ENCODE measurements at regions not wholly inside any gene's neighbourhood (a gene's known extent, or its start where the extent isn't known, plus 50 kb on each side); places are given as distances from the start of the nearest gene placed in this dataset.
"Not testable (repeated sequence)": the region's sequence is repeated elsewhere in the genome, so short reads cannot be mapped to it uniquely, and the experiment has no call there.

DNA sequence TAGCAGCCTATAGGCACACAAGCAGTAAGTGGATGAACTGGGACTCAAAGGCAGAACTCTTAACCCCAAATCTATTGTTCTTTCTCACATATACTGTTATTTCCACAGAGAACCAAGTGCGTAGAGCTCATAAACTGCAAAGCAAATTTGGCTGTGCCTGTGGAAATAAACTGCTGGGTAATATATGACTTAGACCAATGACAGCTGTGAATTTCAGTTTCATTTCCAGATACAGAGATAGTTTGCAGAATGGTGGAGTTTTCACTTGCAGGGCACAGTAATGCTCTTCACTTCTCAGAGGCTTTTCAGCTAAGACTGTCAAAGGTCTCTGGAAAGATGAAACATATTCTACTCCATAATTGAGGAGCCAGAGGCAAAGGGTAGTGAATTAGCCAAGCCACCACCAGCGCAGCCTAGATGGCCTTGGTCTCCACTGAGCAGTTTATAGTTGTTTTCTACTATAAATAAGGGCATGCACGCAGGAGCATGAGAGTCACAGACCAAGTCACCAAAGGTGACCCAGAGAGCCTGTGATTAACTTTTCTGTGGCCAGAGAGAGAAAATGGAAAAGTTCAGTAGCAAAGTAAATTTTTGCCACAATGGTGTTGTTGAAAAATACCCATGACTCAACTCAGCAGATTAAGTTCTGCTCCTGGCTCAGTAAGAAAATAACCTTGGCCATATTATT is 180.7 kb upstream of the GRM7 start:
- no peak for DNase-seq
- in situ Hi-C loops (cut with MboI; ENCODE audit: low pct_unique_long_range_greater_than_20kb, low sequenced_read_pairs), result no loop called here

DNA sequence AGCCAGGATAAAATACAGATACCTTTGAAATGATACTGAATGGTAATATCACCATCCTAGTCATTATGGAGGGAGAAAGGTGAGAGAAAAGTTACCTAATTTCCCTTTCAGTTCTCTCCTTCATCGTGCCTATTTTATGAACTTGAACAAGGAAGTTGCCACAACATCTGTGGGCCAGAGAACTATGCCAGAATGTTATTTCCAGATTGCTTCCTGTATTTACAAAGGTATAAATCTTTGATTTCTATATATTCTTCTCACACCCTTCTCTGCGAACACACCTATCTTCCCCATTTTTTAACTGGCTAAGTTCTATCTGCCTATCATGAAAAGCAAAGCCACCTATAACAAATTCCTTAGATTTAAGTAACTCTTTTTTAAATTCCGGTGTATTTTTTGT is 163.6 kb upstream of the GRM7 start:
- in situ Hi-C loops (cut with MboI; ENCODE audit: low pct_unique_long_range_greater_than_20kb, low sequenced_read_pairs), result no loop called here

DNA sequence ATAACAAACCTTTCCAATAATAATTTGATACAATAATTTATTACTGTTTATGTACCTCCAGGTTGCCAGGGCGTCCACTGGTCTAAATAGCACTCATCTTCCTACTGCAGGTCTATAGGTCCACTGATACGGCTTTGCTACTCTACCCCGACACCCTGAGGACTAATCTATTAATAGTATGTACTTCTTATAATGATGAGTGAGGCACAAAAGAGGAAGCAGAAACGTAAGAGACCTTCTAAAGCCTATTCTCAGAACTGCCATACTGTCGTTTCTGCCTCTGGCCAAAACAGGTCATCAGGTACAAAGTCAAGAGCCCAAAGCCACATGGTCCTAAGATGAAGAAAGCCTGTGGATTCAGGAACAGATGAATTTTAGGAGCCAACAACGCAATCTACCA is 163.2 kb upstream of the GRM7 start:
- in situ Hi-C loops (cut with MboI; ENCODE audit: low pct_unique_long_range_greater_than_20kb, low sequenced_read_pairs), result no loop called here
- no peak for DNase-seq

More for the DNA sequence above, 163.6 kb upstream of the GRM7 start:
- no peak for DNase-seq

DNA sequence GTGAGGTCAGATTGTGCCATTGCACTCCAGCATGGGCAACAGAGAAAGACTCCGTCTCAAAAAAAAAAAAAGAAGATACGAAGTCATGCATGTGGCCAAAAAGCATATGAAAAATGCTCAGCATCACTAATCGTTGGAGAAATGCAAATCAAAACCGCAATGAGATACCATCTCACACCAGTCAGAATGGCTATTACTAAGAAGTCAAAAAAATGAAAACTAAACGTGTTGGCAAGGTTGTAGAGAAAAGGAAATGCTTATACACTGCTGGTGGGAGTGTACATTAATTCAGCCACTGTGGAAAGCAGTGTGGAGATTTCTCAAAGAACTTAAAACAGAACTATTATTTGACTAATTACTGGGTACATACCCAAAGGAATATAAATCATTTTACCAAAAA is 156.1 kb upstream of the GRM7 start:
- in situ Hi-C loops (cut with MboI; ENCODE audit: low pct_unique_long_range_greater_than_20kb, low sequenced_read_pairs); DNase-seq: not testable (repeated sequence)

DNA sequence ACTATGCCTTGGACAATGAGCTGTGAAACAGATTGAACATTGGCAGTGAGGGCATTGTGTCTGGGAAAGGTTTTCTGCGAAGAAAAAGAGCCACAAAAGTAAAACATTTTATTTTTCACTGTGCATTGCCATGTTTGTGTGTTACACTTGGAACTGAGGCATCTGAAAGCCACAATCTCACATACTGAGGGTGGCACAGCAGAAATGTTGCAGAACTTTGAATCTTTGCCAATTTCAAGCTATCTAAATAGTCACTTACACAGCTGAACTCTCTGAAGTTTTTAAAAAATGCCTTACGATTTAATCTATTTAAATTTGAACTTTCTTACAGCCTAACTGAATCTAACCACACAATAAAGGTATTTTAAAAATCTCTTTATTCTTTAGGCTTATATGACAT is 154.1 kb upstream of the GRM7 start:
- in situ Hi-C loops (cut with MboI; ENCODE audit: low pct_unique_long_range_greater_than_20kb, low sequenced_read_pairs), result no loop called here
- no peak for DNase-seq

DNA sequence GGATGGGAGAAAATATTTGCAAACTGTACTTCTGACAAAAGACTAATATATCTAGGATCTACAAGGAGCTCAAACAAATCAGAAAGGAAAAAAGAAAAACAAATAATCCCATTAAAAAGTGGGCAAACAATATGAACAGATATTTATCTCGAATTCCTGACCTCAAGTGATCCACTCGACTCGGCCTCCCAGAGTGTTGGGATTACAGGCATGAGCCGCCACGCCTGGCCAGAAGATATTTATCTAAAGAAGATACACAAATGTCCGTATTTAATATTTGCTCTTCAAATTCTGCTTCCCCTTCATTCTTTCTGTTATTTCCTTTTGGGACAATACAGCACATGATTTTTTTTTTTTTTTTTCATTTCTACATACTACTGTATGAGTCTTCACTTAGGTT is 151.7 kb upstream of the GRM7 start:
- in situ Hi-C loops (cut with MboI; ENCODE audit: low pct_unique_long_range_greater_than_20kb, low sequenced_read_pairs), result no loop called here
- no peak for DNase-seq

DNA sequence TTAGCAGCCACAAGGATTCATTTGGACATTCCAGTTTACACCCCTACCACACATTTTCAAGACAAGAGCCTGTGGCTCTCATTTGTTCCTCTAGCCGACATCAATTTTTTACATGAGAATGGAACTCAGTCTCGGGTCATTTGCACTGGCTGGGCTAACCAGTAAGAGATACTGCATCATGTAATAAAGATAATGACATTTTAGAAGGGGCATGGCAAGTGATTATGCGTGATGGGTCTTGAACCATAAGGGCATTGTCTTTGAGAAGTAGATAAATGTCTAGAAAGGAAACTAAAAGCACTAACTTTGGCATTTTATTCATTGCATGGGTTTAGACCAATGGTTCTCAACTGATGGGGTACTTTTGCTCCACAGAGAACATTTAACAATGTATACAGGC is 146.0 kb upstream of the GRM7 start:
- in situ Hi-C loops (cut with MboI; ENCODE audit: low pct_unique_long_range_greater_than_20kb, low sequenced_read_pairs), result no loop called here
- no peak for DNase-seq

DNA sequence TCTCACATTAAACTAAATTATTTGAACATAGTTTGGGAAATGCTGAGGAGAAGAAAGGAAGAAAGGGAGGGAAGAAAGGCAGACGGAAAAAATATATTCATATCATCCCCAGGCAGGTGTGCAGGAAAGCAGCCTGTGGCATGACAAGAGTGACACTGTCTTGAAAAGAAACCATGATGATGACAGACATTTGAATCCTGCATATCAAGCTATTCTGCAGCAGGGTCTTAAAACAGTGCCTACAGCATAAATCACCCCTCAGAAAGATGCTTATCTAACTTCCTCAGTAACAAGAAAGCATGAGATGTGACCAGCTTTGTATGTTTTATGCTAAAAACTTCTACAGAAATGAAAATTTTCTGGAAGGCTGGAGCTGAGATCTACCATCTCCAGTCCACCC is 144.5 kb upstream of the GRM7 start:
- DNase-seq, result no peak
- in situ Hi-C loops (cut with MboI; ENCODE audit: low pct_unique_long_range_greater_than_20kb, low sequenced_read_pairs), result no loop called here

DNA sequence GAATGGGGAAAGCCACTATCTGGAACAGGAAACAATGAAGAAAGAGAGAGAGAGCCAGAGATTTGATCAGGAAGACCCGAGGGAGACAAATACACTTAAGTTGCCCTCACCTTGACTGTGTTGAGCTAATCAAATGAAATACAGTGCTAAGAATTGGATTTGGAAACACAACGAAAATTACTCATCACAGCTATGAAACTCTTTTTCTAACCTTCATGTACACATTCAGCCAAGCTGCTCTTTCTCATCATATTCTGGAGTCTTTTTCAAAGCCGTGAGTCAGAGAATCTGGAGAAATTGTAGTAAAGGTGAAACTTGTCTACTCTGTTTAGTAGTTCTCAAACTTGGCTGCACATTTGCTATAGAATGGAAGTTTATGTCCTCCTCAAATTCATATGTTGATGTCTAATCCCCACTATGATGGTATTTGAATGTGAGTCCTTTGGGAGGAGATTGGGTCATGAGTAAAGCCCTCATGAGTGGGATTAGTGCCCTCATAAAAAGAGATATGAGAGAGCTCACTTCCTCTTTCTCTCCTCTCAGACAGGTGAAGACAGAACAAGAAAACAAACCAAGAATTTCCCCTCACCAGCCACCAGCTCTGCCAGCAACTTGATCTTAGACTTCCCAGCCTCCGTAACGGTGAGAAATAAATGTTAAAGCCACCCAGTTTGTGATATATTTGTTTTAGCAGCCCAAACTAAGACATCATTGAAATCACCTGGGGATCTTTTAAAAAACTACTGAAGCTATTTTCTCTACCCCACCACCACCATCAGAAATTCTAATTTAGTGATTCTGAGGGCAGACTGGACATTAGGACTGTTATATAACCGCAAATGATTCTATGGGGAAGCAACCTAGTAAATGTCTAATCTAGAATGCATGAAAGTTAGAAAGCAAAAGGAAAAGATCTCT is 143.6 kb upstream of the GRM7 start:
- no peak for DNase-seq

DNA sequence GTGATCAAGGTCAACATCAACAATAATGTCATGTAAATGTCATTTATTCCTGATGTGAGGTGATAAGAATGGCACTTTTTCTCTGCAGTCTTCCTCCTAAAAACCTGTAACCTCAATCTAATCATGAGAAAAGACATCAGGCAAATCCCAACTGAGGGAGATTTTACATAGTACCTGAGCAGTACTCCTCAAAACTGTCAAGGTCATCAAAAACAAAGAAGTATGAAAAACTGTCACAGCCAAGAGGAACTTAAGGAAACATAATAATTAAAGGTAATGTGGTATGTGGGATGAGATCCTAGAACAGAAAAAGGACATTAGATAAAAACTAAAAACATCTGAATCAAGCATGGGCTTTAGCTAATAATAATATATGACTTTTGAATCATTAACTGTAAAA is 140.9 kb upstream of the GRM7 start:
- DNase-seq, result no peak
- in situ Hi-C loops (cut with MboI; ENCODE audit: low pct_unique_long_range_greater_than_20kb, low sequenced_read_pairs), result no loop called here

More for the DNA sequence above, 143.6 kb upstream of the GRM7 start:
- in situ Hi-C loops (cut with MboI; ENCODE audit: low pct_unique_long_range_greater_than_20kb, low sequenced_read_pairs), result no loop called here

DNA sequence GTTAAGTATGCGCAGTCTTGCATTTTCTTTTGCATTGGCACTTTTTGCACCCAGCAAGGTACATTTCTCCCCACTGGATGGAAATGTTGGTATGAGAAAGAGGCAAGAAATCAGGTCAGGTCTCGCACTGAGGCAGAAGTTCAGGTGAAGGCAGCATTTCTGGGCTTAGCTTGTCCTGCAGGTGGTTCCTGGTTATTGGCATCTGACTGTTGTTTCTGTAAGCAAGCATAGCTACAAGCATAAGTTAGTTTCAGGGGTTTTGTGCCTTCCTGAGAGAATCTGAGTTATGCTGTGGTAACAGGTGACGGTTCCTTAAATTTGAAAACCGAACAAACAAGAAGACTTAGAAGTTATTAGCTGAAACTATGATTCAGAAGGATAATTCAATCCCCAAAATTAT is 139.4 kb upstream of the GRM7 start:
- DNase-seq, result no peak
- in situ Hi-C loops (cut with MboI; ENCODE audit: low pct_unique_long_range_greater_than_20kb, low sequenced_read_pairs), result no loop called here

DNA sequence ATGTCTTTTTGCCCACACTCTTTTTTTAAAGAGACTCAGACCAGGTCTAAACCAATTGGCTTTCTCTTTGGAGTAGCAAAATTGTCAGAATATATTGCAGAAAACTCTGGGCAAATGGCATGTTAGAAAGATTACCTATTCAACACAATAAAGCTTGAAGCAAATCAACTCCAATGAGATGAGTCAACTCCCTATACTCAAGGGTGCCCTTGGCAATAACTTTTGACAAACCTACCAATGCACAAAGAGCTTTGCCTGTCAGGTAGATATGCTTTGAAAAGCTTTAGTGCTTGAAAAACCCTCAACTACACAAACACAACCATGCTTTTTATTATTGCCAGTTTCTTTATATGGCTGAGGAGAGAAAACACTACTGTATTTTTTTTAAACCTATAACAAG is 137.7 kb upstream of the GRM7 start:
- in situ Hi-C loops (cut with MboI; ENCODE audit: low pct_unique_long_range_greater_than_20kb, low sequenced_read_pairs), result no loop called here

DNA sequence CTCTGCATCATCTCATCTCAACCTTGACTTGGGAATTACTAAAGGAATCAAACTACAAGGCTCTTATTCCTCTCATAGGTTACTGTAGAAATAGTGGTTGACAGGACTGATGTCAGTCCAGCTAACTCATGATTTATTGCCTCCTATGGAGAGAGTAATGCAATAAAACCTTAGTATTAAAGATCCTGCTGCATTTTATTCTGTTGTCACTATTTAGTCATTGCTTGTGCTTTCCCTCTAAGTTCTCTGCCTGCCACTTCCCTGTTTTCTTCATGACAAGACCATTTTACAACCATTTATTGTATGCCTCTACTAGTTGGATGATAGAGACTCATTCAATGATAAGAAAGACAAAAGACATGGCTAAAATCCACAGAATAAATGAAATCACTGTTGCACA is 134.1 kb upstream of the GRM7 start:
- DNase-seq, result no peak
- in situ Hi-C loops (cut with MboI; ENCODE audit: low pct_unique_long_range_greater_than_20kb, low sequenced_read_pairs), result no loop called here

More for the DNA sequence above, 137.7 kb upstream of the GRM7 start:
- no peak for DNase-seq

DNA sequence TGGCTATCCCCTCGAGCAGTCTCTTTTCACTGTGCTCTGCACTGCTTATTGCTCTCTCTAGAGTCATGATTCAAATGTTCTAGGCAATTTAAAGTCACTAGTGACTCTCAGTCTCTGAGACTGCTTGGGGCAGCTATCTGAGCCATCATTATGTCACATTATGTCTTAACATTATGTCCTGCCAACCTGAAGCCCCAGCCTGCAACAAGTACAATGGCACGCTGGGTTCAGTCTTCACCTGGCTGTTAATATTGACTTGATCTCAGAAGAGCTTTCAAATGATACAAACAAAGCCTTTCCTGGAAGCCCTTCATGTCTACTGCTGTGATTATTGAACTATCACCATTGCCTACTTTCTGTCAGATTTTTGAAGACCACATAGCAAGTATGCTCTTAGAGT is 128.1 kb upstream of the GRM7 start:
- in situ Hi-C loops (cut with MboI; ENCODE audit: low pct_unique_long_range_greater_than_20kb, low sequenced_read_pairs), result no loop called here
- no peak for DNase-seq

DNA sequence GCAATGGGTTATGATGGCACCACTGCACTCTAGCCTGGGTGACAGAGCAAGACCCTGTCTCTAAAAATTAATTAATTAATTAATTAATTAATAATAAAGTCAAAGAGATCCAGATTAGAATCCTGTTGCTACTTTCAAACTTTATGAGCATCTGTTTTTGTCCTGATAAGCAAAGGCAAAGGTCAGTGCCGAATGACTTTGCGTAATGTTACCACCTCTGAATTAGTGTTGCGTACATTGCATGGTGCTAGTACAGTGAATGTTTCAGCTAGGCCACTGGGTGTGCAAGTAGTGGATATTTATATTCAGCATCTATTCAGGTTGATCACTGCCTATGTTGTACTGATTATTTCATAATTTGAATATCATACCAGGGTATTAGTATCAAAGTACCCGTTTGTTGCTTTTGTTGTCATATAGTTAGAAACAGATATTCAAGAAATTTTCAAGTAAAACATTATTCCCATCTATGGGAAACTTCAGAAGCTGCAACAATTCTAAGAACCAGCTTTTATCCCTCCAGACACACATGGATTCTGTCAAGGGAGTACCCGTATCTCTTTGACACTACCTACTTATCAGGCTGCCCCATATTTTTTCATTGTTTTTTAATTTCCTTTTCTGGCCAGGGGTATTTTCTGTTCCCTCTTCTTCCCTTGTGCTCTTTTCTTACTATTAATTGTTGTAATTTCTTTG is 127.1 kb upstream of the GRM7 start:
- in situ Hi-C loops (cut with MboI; ENCODE audit: low pct_unique_long_range_greater_than_20kb, low sequenced_read_pairs), result no loop called here
- no peak for DNase-seq

DNA sequence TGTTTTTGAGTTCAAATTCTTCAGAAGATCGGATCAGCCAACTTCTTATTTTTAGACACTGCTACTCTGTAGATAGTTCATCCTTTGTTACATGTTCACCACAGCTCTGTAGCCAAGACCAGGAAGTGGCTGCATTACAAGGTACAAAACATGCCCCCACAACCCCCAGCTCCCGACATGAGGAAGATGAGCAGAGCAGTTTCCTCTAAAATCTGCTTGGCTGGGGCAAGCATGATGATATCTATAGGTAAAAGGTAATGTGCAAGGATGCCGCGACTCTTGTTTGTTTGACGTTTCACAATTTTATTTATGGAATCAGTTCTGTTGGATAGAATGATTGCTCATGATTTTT is 126.5 kb upstream of the GRM7 start:
- no peak for DNase-seq
- in situ Hi-C loops (cut with MboI; ENCODE audit: low pct_unique_long_range_greater_than_20kb, low sequenced_read_pairs), result no loop called here

DNA sequence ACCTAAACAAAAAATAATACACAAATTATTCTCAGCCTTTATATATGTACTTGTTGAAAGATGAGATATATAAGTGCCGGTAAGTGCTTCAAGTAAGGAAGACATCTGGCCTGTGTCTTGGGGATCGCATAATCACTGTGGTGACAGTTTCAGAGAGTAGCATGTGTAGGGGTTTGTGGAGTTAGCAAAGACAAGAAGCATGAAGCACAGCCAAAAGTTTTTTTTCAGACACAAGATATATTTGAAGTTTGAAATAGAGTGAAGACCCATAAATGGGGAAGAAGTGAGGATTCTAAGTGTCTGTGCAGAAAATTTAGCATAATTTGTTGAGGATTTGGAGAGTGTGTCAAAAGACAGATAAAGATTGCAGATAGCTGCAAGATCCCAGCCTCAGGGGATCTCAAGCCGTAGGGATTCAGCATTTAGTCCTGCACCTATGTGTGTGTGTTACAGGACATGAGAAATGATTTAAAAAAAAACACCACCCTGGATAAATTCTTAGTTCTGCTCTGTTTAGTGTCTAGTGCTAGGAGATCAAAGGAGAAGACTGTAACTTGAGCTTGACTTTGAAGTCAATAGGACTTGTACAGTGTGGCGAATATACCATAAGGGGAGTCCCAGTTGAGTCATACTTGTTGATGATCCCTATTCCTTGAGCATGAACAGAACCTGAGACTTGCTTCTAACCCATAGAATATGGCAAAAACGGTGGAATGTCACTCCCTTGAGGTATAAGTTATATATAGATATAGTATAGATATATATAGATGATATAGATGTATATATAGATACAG is 123.9 kb upstream of the GRM7 start:
- DNase-seq, result no peak
- in situ Hi-C loops (cut with MboI; ENCODE audit: low pct_unique_long_range_greater_than_20kb, low sequenced_read_pairs), result no loop called here

DNA sequence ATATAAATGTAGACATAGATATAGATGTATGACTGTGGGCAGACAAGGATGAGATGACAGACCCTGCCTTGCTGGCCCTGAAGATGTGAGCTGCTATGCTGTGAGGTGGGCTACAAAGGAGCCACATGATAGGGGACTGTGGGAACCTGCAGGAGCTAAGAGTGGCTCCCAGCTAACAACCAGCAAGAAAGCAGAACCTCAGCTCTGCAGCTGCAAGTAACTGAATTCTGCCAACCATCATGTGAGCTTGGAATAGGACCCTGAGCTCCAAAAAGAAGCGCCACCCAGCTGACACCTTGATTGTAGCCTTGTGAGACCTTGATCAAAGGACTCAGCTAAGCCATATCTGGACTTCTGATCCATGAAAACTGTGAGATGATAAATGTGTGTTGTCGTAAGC is 123.3 kb upstream of the GRM7 start:
- no peak for DNase-seq
- in situ Hi-C loops (cut with MboI; ENCODE audit: low pct_unique_long_range_greater_than_20kb, low sequenced_read_pairs), result no loop called here

DNA sequence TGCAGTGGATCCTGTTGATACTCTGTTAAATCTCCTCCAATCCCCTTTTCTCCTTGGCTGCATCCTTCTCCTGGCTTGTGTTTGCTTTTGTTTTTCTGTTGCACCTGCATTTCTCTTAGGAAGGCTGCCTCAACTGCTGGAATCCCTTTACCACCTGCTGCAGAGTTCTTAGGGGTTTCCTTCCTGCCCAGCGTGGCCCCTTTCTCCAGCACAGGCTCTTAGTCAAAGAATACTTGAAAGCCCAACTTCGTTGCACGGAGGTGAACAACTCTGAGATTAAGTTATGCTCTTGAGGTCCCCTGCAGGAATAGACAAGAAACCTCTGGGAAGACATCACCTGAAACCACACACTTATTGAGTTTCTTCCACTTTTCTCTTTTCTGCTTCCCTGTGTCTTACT is 121.6 kb upstream of the GRM7 start:
- DNase-seq, result no peak
- in situ Hi-C loops (cut with MboI; ENCODE audit: low pct_unique_long_range_greater_than_20kb, low sequenced_read_pairs), result no loop called here
